ENCODE measurements at regions not wholly inside any gene's neighbourhood (a gene's known extent, or its start where the extent isn't known, plus 50 kb on each side); places are given as distances from the start of the nearest gene placed in this dataset.
"Not testable (repeated sequence)": the region's sequence is repeated elsewhere in the genome, so short reads cannot be mapped to it uniquely, and the experiment has no call there.

GRCh38 chr9:108393481-108394001 is 462.2 kb downstream of the ACTL7B start:
- DNase-seq = not testable (repeated sequence)

GRCh38 chr9:108392877-108393276 is 462.9 kb downstream of the ACTL7B start:
- no peak for DNase-seq

- DNase-seq = no peak
These were observed 466.7 kb downstream of the ACTL7B start for GRCh38 chr9:108389056-108389455.

- DNase-seq = no peak
These were observed 468.9 kb downstream of the ACTL7B start for GRCh38 chr9:108386859-108387384.

GRCh38 chr9:108386032-108386431 is 469.8 kb downstream of the ACTL7B start:
- DNase-seq = no peak

- no peak for DNase-seq
These were observed 472.0 kb downstream of the ACTL7B start for GRCh38 chr9:108383796-108384195.

GRCh38 chr9:108382310-108382709 is 473.5 kb downstream of the ACTL7B start:
- peak; percentile 32 for DNase-seq

GRCh38 chr9:108377881-108378280 is 477.9 kb downstream of the ACTL7B start:
- DNase-seq = no peak

- DNase-seq = peak; percentile 70
These were observed 478.4 kb downstream of the ACTL7B start for GRCh38 chr9:108377382-108377781.

GRCh38 chr9:108376140-108376539 is 479.6 kb downstream of the ACTL7B start:
- no peak for DNase-seq

GRCh38 chr9:108374626-108375025 is 481.2 kb downstream of the ACTL7B start:
- no peak for DNase-seq

GRCh38 chr9:108367188-108367587 is 488.6 kb downstream of the ACTL7B start:
- DNase-seq = no peak

GRCh38 chr9:108363311-108363710 is 492.5 kb downstream of the ACTL7B start:
- DNase-seq = peak; percentile 85

GRCh38 chr9:108360304-108360703 is 495.5 kb downstream of the ACTL7B start:
- no peak for DNase-seq

GRCh38 chr9:108356806-108357205 is 499.0 kb downstream of the ACTL7B start:
- DNase-seq = no peak

GRCh38 chr9:108351571-108351970 is 504.2 kb downstream of the ACTL7B start:
- DNase-seq = no peak

- DNase-seq = no peak
These were observed 508.2 kb downstream of the ACTL7B start for GRCh38 chr9:108347463-108348188.

- DNase-seq = no peak
These were observed 510.0 kb downstream of the ACTL7B start for GRCh38 chr9:108345826-108346225.

GRCh38 chr9:108339251-108339650 is 516.5 kb downstream of the ACTL7B start:
- no peak for DNase-seq

- no peak for DNase-seq
These were observed 519.2 kb downstream of the ACTL7B start for GRCh38 chr9:108336575-108336974.

GRCh38 chr9:108333530-108333983 is 522.2 kb downstream of the ACTL7B start:
- DNase-seq = no peak

- DNase-seq = peak; percentile 2
These were observed 524.2 kb downstream of the ACTL7B start for GRCh38 chr9:108331596-108331995.

- DNase-seq = no peak
These were observed 530.4 kb downstream of the ACTL7B start for GRCh38 chr9:108325406-108325805.

GRCh38 chr9:108323615-108324014 is 532.2 kb downstream of the ACTL7B start:
- DNase-seq = no peak

Data from DMS53 (cell line).